ENCODE measurements at regions not wholly inside any gene's neighbourhood (a gene's known extent, or its start where the extent isn't known, plus 50 kb on each side); places are given as distances from the start of the nearest gene placed in this dataset.

- H3K36me3 Mint-ChIP-seq (ENCODE audit: insufficient read depth in 1 of 3, low read depth in 3 of 3), result no peaks in the 10 kb centered on the region
- Histone ChIP-seq H3K14ac (ENCODE audit: insufficient read depth, low read length) (no peak overlapping the region), H2AK5ac (ENCODE audit: insufficient read length, low read length) (no peak overlapping the region), H3K4me1 (ENCODE audit: insufficient read depth, low read length) (peaks cover 19% of the 10 kb centered on the region; the same call in 1 of the 2 replicates), H4K91ac (ENCODE audit: insufficient read length, low read depth, low read length) (no peak overlapping the region), H3K18ac (ENCODE audit: insufficient read length, low read depth, low read length) (peak overlapping the region; percentile 11), H3K27ac (ENCODE audit: insufficient read length, low read depth, low read length) (no peak overlapping the region), H4K20me1 (ENCODE audit: control insufficient read depth, insufficient read depth, insufficient read length) (no peaks in the 10 kb centered on the region), H2BK20ac (ENCODE audit: low read depth, low read length, poor library complexity, severe bottlenecking) (no peak overlapping the region), H3K79me1 (ENCODE audit: insufficient read depth, low read depth, low read length, poor library complexity, severe bottlenecking) (no peaks in the 10 kb centered on the region), H2BK5ac (ENCODE audit: insufficient read length, low read length) (no peak overlapping the region), H3T11ph (ENCODE audit: low read length) (no peak overlapping the region), H4K5ac (ENCODE audit: insufficient read length, low read depth, low read length) (no peak overlapping the region), H3K56ac (ENCODE audit: insufficient read length, low read depth, low read length) (no peak overlapping the region), H3K79me2 (ENCODE audit: insufficient read depth, low read length) (no peaks in the 10 kb centered on the region), H2BK120ac (ENCODE audit: low read depth, low read length, poor library complexity, severe bottlenecking) (no peak overlapping the region), H3K23ac (ENCODE audit: insufficient read length, low read depth, low read length) (no peak overlapping the region), H3K27me3 (ENCODE audit: insufficient read depth, low read length) (no peaks in the 10 kb centered on the region), H3K23me2 (ENCODE audit: insufficient read length, low read depth, low read length, poor library complexity, severe bottlenecking) (peaks cover 3% of the 10 kb centered on the region), H3K4ac (ENCODE audit: low read depth, low read length) (no peak overlapping the region), H3K4me2 (ENCODE audit: insufficient read depth, insufficient read length, low read length) (no peak overlapping the region), H2AFZ (ENCODE audit: low read length) (no peak overlapping the region), H3K9ac (ENCODE audit: extremely low read depth, insufficient read length, low read length) (no peak overlapping the region), H2BK12ac (ENCODE audit: insufficient read length, low read depth, low read length) (no peak overlapping the region), H4K8ac (replicated peaks; ENCODE audit: insufficient read length, low read depth, low read length) (no peak overlapping the region), H2BK15ac (ENCODE audit: low read depth, low read length) (no peak overlapping the region), H3K9me3 (ENCODE audit: control insufficient read depth, low read depth, low read length) (no peaks in the 10 kb centered on the region)
- peak overlapping the region in 1 of 3 experiments; percentile 40; a peak in 1 of 7 replicates for H3K27ac Mint-ChIP-seq
- H3K27me3 Mint-ChIP-seq (ENCODE audit: low read depth), result peaks cover 2% of the 10 kb centered on the region; the same call in 1 of the 2 replicates
- no peaks in the 10 kb centered on the region; a peak in 1 of 5 replicates for H3K9me3 Mint-ChIP-seq
- TF ChIP-seq CTCF (conservative IDR thresholded peaks at IDR 0.05), result no peak
- H3K4me1 Mint-ChIP-seq, result peaks cover 37 to 52% of the 10 kb centered on the region in 2 experiments
- H3K4me3 Mint-ChIP-seq, result no peak overlapping the region
- WGBS (ENCODE audit: extremely low coverage, insufficient read length, low lambda C conversion rate), result no CpG with 5 or more reads among the region's 3 CpGs
- DNase-seq, result no peak
These were observed 452.2 kb downstream of the TSHZ3 start for GRCh38 chr19:30897034-30897433.

Measured in H9 (cell line).